Gastrocnemius medialis (tissue), 4 donors: ENCODE measurements at regions not wholly inside any gene's neighbourhood (a gene's known extent, or its start where the extent isn't known, plus 50 kb on each side); places are given as distances from the start of the nearest gene placed in this dataset.

Source experiments
- CTCF ChIP-seq, 5 experiments: fragments of 450-650 bp in 3 of 5; fragments of 200-600 bp in 2 of 5; sonication (generic) in 2 of 5; IDR thresholded peaks in 4 of 5; conservative IDR thresholded peaks in 1 of 5; 1 replicate in 4 of 5; 2 replicates in 1 of 5; pipeline ENCODE4 v1.5.1; 2016 to 2019; ENCODE audit warnings: antibody characterized with exemption in 5 of 5, mild to moderate bottlenecking in 3 of 5, moderate library complexity in 3 of 5
- POLR2A ChIP-seq, 2 donors: fragments of 450-650 bp; IDR thresholded peaks; one replicate each; pipeline ENCODE4 v1.6.1; 2017; ENCODE audit warnings: antibody characterized with exemption in 2 of 2, mild to moderate bottlenecking in 2 of 2, moderate library complexity in 2 of 2

- TF ChIP-seq POLR2A (IDR thresholded peaks at IDR 0.05) (no peak), CTCF (IDR thresholded peaks at IDR 0.05 in 4 of 5, conservative IDR thresholded peaks at IDR 0.05 in 1 of 5) (no peak)
Observed at GRCh38 chr20:60808701-60809100, 443.4 kb upstream of the CDH4 start.
